ENCODE measurements at regions not wholly inside any gene's neighbourhood (a gene's known extent, or its start where the extent isn't known, plus 50 kb on each side); places are given as distances from the start of the nearest gene placed in this dataset.

- Histone ChIP-seq H3K4me2 (ENCODE audit: low read length) (no peak overlapping the region), H4K20me1 (ENCODE audit: control insufficient read depth, insufficient read depth, low read depth, low read length) (no peaks in the 10 kb centered on the region), H3K27me3 (ENCODE audit: control insufficient read depth, low read length) (no peaks in the 10 kb centered on the region), H3K27ac (ENCODE audit: low read depth, low read length) (no peak overlapping the region), H3K79me2 (ENCODE audit: control insufficient read depth, low read length) (no peaks in the 10 kb centered on the region), H3K4me1 (ENCODE audit: control insufficient read depth, low read length) (no peaks in the 10 kb centered on the region), H3K36me3 (ENCODE audit: control insufficient read depth, low read length) (no peaks in the 10 kb centered on the region), H3K4me3 (ENCODE audit: low read length) (no peak overlapping the region), H3F3A (ENCODE audit: control insufficient read depth, insufficient read depth) (no peaks in the 10 kb centered on the region), H3K9me2 (replicated peaks; ENCODE audit: control insufficient read depth, low read length) (no peaks in the 10 kb centered on the region), H3K9me3 (ENCODE audit: control insufficient read depth, insufficient read depth, low read length) (no peaks in the 10 kb centered on the region)
- TF ChIP-seq CTCF (IDR thresholded peaks at IDR 0.05; ENCODE audit: low read depth, low read length, poor library complexity, severe bottlenecking) (no peak), EZH2phosphoT487 (IDR thresholded peaks at IDR 0.05; ENCODE audit: borderline replicate concordance, low read length) (no peak)
Observed at GRCh38 chr2:126979039-126980003, 80.6 kb downstream of the TEX51 start.

GRCh38 chr2:126981476-126981875 is 82.8 kb downstream of the TEX51 start:
- TF ChIP-seq CTCF (IDR thresholded peaks at IDR 0.05; ENCODE audit: low read depth, low read length, poor library complexity, severe bottlenecking), result no peak
- TF ChIP-seq EZH2phosphoT487 (IDR thresholded peaks at IDR 0.05; ENCODE audit: borderline replicate concordance, low read length), result no peak
- H3K79me2 ChIP-seq (ENCODE audit: control insufficient read depth, low read length), result no peaks in the 10 kb centered on the region

GRCh38 chr2:126982935-126983334 is 84.2 kb downstream of the TEX51 start:
- Histone ChIP-seq H4K20me1 (ENCODE audit: control insufficient read depth, insufficient read depth, low read depth, low read length) (no peaks in the 10 kb centered on the region), H3K4me3 (ENCODE audit: low read length) (no peak overlapping the region), H3K9me2 (replicated peaks; ENCODE audit: control insufficient read depth, low read length) (no peaks in the 10 kb centered on the region), H3K36me3 (ENCODE audit: control insufficient read depth, low read length) (no peaks in the 10 kb centered on the region), H3K27me3 (ENCODE audit: control insufficient read depth, low read length) (no peaks in the 10 kb centered on the region), H3K4me2 (ENCODE audit: low read length) (no peak overlapping the region), H3K9me3 (ENCODE audit: control insufficient read depth, insufficient read depth, low read length) (no peaks in the 10 kb centered on the region), H3F3A (ENCODE audit: control insufficient read depth, insufficient read depth) (no peaks in the 10 kb centered on the region), H3K79me2 (ENCODE audit: control insufficient read depth, low read length) (no peaks in the 10 kb centered on the region), H3K27ac (ENCODE audit: low read depth, low read length) (no peak overlapping the region), H3K4me1 (ENCODE audit: control insufficient read depth, low read length) (no peaks in the 10 kb centered on the region)
- TF ChIP-seq CTCF (IDR thresholded peaks at IDR 0.05; ENCODE audit: low read depth, low read length, poor library complexity, severe bottlenecking), result no peak
- no peak for TF ChIP-seq EZH2phosphoT487 (IDR thresholded peaks at IDR 0.05; ENCODE audit: borderline replicate concordance, low read length)

More at GRCh38 chr2:126981476-126981875, 82.8 kb downstream of the TEX51 start:
- no peaks in the 10 kb centered on the region for H3F3A ChIP-seq (ENCODE audit: control insufficient read depth, insufficient read depth)
- H3K36me3 ChIP-seq (ENCODE audit: control insufficient read depth, low read length), result no peaks in the 10 kb centered on the region
- no peak overlapping the region for H3K27ac ChIP-seq (ENCODE audit: low read depth, low read length)
- no peaks in the 10 kb centered on the region for H3K9me2 ChIP-seq (replicated peaks; ENCODE audit: control insufficient read depth, low read length)
- H3K4me3 ChIP-seq (ENCODE audit: low read length), result no peak overlapping the region
- H4K20me1 ChIP-seq (ENCODE audit: control insufficient read depth, insufficient read depth, low read depth, low read length), result no peaks in the 10 kb centered on the region
- no peak overlapping the region for H3K4me2 ChIP-seq (ENCODE audit: low read length)
- H3K9me3 ChIP-seq (ENCODE audit: control insufficient read depth, insufficient read depth, low read length), result no peaks in the 10 kb centered on the region
- H3K4me1 ChIP-seq (ENCODE audit: control insufficient read depth, low read length), result no peaks in the 10 kb centered on the region
- H3K27me3 ChIP-seq (ENCODE audit: control insufficient read depth, low read length), result no peaks in the 10 kb centered on the region

All from DOHH2 (cell line).